Gastroesophageal sphincter (tissue), 3 donors: ENCODE measurements at regions not wholly inside any gene's neighbourhood (a gene's known extent, or its start where the extent isn't known, plus 50 kb on each side); places are given as distances from the start of the nearest gene placed in this dataset.

ENCODE experiments used
- EP300 ChIP-seq: sonication (generic); formaldehyde crosslinking; IDR thresholded peaks from one replicate; pipeline ENCODE4 v1.6.1; 2017; ENCODE audit warnings: antibody characterized with exemption, mild to moderate bottlenecking
- TF ChIP-seq, protein P1 (sequence below), 4 experiments: fragments of 200-600 bp in 2 of 4; fragments of 450-650 bp in 2 of 4; sonication (generic) in 1 of 4; IDR thresholded peaks; one replicate each; pipeline ENCODE4 v1.5.1; 2017 to 2019; ENCODE audit warnings: antibody characterized with exemption in 4 of 4, mild to moderate bottlenecking in 2 of 4, moderate library complexity in 2 of 4

DNA sequence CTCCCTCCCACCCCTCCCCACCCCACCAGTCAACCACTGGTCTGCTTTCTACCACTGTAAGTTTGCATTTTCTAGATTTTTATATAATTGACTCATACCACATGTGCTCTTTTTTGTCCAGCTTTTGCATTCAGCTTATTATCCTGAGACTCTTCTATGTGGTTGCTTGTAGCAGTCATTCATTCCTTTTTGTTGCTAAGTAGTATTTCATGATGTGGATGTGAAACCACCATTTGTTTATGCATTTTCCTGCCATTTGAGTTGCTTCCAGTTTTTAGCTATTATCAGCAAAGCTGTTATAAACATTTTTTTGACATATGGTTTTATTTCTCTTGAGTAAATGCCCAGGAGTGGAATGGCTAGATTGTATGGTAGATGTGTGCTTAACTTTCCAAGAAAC, 77.0 kb upstream of the FGF3 start:
- TF ChIP-seq, protein P1, sequence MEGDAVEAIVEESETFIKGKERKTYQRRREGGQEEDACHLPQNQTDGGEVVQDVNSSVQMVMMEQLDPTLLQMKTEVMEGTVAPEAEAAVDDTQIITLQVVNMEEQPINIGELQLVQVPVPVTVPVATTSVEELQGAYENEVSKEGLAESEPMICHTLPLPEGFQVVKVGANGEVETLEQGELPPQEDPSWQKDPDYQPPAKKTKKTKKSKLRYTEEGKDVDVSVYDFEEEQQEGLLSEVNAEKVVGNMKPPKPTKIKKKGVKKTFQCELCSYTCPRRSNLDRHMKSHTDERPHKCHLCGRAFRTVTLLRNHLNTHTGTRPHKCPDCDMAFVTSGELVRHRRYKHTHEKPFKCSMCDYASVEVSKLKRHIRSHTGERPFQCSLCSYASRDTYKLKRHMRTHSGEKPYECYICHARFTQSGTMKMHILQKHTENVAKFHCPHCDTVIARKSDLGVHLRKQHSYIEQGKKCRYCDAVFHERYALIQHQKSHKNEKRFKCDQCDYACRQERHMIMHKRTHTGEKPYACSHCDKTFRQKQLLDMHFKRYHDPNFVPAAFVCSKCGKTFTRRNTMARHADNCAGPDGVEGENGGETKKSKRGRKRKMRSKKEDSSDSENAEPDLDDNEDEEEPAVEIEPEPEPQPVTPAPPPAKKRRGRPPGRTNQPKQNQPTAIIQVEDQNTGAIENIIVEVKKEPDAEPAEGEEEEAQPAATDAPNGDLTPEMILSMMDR (IDR thresholded peaks at IDR 0.05): no peak
- TF ChIP-seq EP300: no peak
